ENCODE measurements at regions not wholly inside any gene's neighbourhood (a gene's known extent, or its start where the extent isn't known, plus 50 kb on each side); places are given as distances from the start of the nearest gene placed in this dataset.

- TF ChIP-seq, protein P1, sequence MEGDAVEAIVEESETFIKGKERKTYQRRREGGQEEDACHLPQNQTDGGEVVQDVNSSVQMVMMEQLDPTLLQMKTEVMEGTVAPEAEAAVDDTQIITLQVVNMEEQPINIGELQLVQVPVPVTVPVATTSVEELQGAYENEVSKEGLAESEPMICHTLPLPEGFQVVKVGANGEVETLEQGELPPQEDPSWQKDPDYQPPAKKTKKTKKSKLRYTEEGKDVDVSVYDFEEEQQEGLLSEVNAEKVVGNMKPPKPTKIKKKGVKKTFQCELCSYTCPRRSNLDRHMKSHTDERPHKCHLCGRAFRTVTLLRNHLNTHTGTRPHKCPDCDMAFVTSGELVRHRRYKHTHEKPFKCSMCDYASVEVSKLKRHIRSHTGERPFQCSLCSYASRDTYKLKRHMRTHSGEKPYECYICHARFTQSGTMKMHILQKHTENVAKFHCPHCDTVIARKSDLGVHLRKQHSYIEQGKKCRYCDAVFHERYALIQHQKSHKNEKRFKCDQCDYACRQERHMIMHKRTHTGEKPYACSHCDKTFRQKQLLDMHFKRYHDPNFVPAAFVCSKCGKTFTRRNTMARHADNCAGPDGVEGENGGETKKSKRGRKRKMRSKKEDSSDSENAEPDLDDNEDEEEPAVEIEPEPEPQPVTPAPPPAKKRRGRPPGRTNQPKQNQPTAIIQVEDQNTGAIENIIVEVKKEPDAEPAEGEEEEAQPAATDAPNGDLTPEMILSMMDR (IDR thresholded peaks at IDR 0.05; ENCODE audit: low read length) = no peak
- no peak for TF ChIP-seq EZH2 (optimal IDR thresholded peaks at IDR 0.05; ENCODE audit: low read depth, low read length)
- no peak for TF ChIP-seq EZH2phosphoT487 (IDR thresholded peaks at IDR 0.05; ENCODE audit: low read length)
Measured at GRCh38 chr7:10662982-10663884, 310.4 kb upstream of the PHF14 start.

Measured in MM.1S (cell line).